Uterus (tissue), 3 donors: ENCODE measurements at regions not wholly inside any gene's neighbourhood (a gene's known extent, or its start where the extent isn't known, plus 50 kb on each side); places are given as distances from the start of the nearest gene placed in this dataset.

Source experiments
- DNase-seq, 2 donors: peaks; one replicate each; pipeline ENCODE4 v3.0.0-alpha.2; 2019 to 2020
- H3K27ac ChIP-seq, 2 donors: fragments of 200-600 bp; sonication (generic); 1 replicate in 1 of 2; 2 replicates in 1 of 2; pipeline ENCODE4 v1.5.1; 2016 to 2018
- H3K27me3 ChIP-seq, 2 donors: fragments of 200-600 bp; sonication (generic); one replicate each; pipeline ENCODE4 v1.5.1; 2018 to 2019; ENCODE audit warnings: control low read depth in 1 of 2
- H3K36me3 ChIP-seq, 2 donors: fragments of 200-600 bp; sonication (generic); one replicate each; pipeline ENCODE4 v1.5.1; 2019; ENCODE audit warnings: control low read depth in 1 of 2
- H3K4me1 ChIP-seq, 2 donors: fragments of 200-600 bp; sonication (generic); one replicate each; pipeline ENCODE4 v1.5.1; 2018 to 2019; ENCODE audit warnings: control low read depth in 1 of 2
- H3K4me3 ChIP-seq, 2 donors: fragments of 200-600 bp; sonication (generic); 1 replicate in 1 of 2; 2 replicates in 1 of 2; pipeline ENCODE4 v1.5.1; 2018 to 2019; ENCODE audit warnings: mild to moderate bottlenecking in 1 of 2
- H3K9me3 ChIP-seq, 2 donors: fragments of 200-600 bp; sonication (generic); one replicate each; pipeline ENCODE4 v1.5.1; 2019; ENCODE audit warnings: control low read depth in 1 of 2
- POLR2A ChIP-seq, 2 donors: fragments of 450-650 bp; IDR thresholded peaks; one replicate each; pipeline ENCODE4 v1.6.1; 2016; ENCODE audit warnings: antibody characterized with exemption in 2 of 2, mild to moderate bottlenecking in 1 of 2, moderate library complexity in 1 of 2
- intact Hi-C: fragments of 100-400 bp; cut with DNase I; formaldehyde crosslinking; loops from one replicate; pipeline ENCODE4 v1.15.1; 2023; ENCODE audit warnings: low total_unique reads
- TF ChIP-seq, protein P1 (sequence below), 4 experiments: fragments of 200-600 bp in 2 of 4; fragments of 450-650 bp in 2 of 4; sonication (generic) in 2 of 4; IDR thresholded peaks; one replicate each; pipeline ENCODE4 v1.5.1; 2016 to 2019; ENCODE audit warnings: antibody characterized with exemption in 4 of 4, mild to moderate bottlenecking in 2 of 4, moderate library complexity in 1 of 4
- donor health status: DM: yes; HTN: yes; CAD: no.

DNA sequence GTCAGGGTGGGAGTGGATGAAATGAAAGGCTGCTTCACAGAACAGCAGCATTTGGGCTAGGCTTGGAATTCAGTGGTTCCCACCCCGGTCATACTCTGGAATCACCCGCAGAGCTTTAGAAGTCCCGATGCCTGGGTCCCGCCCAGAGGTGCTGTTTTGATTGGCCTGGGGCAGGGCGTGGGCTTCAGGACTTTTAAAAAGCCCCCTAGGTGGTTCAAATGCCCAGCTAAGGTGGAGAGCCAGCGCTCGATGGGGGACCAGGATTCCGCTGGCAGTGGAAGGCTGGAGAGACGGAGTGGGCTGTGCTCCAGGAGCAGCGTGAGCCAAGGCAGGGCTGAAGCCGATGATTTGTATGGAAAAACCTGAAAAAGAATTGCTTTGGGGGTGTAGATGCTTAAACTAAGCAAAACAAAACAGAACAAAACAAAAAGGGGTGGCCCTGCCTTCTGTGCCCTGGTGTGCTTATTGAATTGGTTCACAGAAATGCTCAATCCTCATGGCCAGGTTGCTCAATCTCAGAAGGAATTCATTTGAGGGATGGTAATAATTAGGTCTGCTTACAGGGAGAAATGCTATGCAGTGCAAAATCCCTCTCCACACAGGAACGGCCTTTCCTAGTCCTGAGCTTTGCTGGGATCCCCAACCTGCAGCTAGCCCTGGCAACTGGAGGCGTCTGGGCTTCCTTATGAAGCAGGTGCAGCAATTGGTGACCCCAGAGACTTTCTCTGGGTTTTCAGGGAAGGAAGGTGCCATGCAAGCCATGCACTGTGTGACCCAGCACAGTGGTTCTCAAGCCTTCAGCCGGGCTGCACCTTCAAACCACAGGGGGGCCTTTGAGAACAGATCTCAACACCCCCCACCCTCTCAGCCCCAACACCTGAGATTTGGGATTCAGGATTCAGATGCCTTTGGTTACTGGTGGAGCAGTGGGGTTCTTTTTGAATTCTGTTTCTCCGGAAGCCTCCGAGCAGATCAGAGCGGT, 174.0 kb upstream of the ZNF618 start:
- TF ChIP-seq, protein P1, sequence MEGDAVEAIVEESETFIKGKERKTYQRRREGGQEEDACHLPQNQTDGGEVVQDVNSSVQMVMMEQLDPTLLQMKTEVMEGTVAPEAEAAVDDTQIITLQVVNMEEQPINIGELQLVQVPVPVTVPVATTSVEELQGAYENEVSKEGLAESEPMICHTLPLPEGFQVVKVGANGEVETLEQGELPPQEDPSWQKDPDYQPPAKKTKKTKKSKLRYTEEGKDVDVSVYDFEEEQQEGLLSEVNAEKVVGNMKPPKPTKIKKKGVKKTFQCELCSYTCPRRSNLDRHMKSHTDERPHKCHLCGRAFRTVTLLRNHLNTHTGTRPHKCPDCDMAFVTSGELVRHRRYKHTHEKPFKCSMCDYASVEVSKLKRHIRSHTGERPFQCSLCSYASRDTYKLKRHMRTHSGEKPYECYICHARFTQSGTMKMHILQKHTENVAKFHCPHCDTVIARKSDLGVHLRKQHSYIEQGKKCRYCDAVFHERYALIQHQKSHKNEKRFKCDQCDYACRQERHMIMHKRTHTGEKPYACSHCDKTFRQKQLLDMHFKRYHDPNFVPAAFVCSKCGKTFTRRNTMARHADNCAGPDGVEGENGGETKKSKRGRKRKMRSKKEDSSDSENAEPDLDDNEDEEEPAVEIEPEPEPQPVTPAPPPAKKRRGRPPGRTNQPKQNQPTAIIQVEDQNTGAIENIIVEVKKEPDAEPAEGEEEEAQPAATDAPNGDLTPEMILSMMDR (IDR thresholded peaks at IDR 0.05) = no peak
- no peak for TF ChIP-seq POLR2A (IDR thresholded peaks at IDR 0.05)
- Histone ChIP-seq H3K27ac (no peak overlapping the region), H3K4me3 (no peak overlapping the region), H3K36me3 (no peaks in the 10 kb centered on the region), H3K9me3 (no peaks in the 10 kb centered on the region), H3K4me1 (no peaks in the 10 kb centered on the region), H3K27me3 (no peaks in the 10 kb centered on the region)
- DNase-seq = no peak
- intact Hi-C loops = no loop called here

GRCh38 chr9:113705306-113705927, 170.7 kb upstream of the ZNF618 start:
- no peak overlapping the region for H3K27ac ChIP-seq
- H3K36me3 ChIP-seq = no peaks in the 10 kb centered on the region
- no peaks in the 10 kb centered on the region for H3K9me3 ChIP-seq
- TF ChIP-seq, protein P1 (IDR thresholded peaks at IDR 0.05) = no peak
- no peak for TF ChIP-seq POLR2A (IDR thresholded peaks at IDR 0.05)
- no peaks in the 10 kb centered on the region for H3K4me1 ChIP-seq
- intact Hi-C loops = no loop called here
- H3K27me3 ChIP-seq = no peaks in the 10 kb centered on the region
- DNase-seq = no peak
- no peak overlapping the region for H3K4me3 ChIP-seq

GRCh38 chr9:113705928-113706519, 170.1 kb upstream of the ZNF618 start:
- no peak overlapping the region for H3K27ac ChIP-seq
- no peaks in the 10 kb centered on the region for H3K4me1 ChIP-seq
- H3K27me3 ChIP-seq = no peaks in the 10 kb centered on the region
- H3K9me3 ChIP-seq = no peaks in the 10 kb centered on the region
- no peaks in the 10 kb centered on the region for H3K36me3 ChIP-seq
- H3K4me3 ChIP-seq = no peak overlapping the region
- no peak for TF ChIP-seq POLR2A (IDR thresholded peaks at IDR 0.05)
- TF ChIP-seq, protein P1 (IDR thresholded peaks at IDR 0.05) = no peak
- no peak for DNase-seq
- intact Hi-C loops = no loop called here

- Histone ChIP-seq H3K4me1 (no peaks in the 10 kb centered on the region), H3K9me3 (no peaks in the 10 kb centered on the region), H3K4me3 (no peak overlapping the region), H3K27ac (no peak overlapping the region), H3K36me3 (no peaks in the 10 kb centered on the region), H3K27me3 (no peaks in the 10 kb centered on the region)
- TF ChIP-seq, protein P1 (IDR thresholded peaks at IDR 0.05) = no peak
- no peak for TF ChIP-seq POLR2A (IDR thresholded peaks at IDR 0.05)
- intact Hi-C loops = no loop called here
- DNase-seq = no peak
Observed at GRCh38 chr9:113707953-113708695, 168.0 kb upstream of the ZNF618 start.
